Endothelial cell of umbilical vein (primary cell): ENCODE measurements at regions not wholly inside any gene's neighbourhood (a gene's known extent, or its start where the extent isn't known, plus 50 kb on each side); places are given as distances from the start of the nearest gene placed in this dataset.
A peak's percentile ranks its signal among the peaks of the same experiment; 100 is the strongest.

Source experiments
- BruUV-seq: library from RNA; stranded (reverse); fragments of 400-500 nt; replicated peaks from 2 replicates; lab custom pipeline; 2021; lab: Mats Ljungman, UMichigan
- CTCF ChIA-PET: fragments of 300-600, 350-600 bp; sonication (Branson Sonifier 250); formaldehyde crosslinking; loops from one replicate; lab custom pipeline; 2021; ENCODE audit warnings: antibody characterized with exemption, inconsistent platforms; lab: Charles Lee
- POLR2A ChIA-PET: fragments of 300-600, 350-600 bp; sonication (Branson Sonifier 250); formaldehyde crosslinking; loops from one replicate; lab custom pipeline; 2021; ENCODE audit warnings: antibody characterized with exemption, inconsistent platforms; lab: Charles Lee
- DNase-seq: peaks from one replicate; pipeline ENCODE4 v3.0.0-alpha.2; 2011; ENCODE audit warnings: low read depth, low spot score
- FAIRE-seq: peaks from 2 replicates; lab custom pipeline; 2011; peaks lifted over from hg19 to GRCh38; lab: Jason Lieb, UNC
- H2AFZ ChIP-seq: 2 replicates; pipeline ENCODE4 v1.6.0; 2012; ENCODE audit warnings: low read depth, low read length, control low read depth, inconsistent platforms
- H3K27ac ChIP-seq: 2 replicates; pipeline ENCODE4 v1.5.1; 2011; ENCODE audit warnings: low read depth, mild to moderate bottlenecking, control low read depth, low read length, moderate library complexity; ENCODE audit not compliant: insufficient read depth
- H3K27me3 ChIP-seq, 2 experiments: 2 replicates each; pipeline versions ENCODE4 v1.6.0 to v1.6.1; 2011; ENCODE audit warnings: low read length in 2 of 2, mixed read lengths in 1 of 2; ENCODE audit not compliant: control insufficient read depth in 2 of 2, insufficient read depth in 2 of 2
- H3K36me3 ChIP-seq, 2 experiments: 2 replicates in 1 of 2; 3 replicates in 1 of 2; pipeline ENCODE4 v1.5.1; 2011; ENCODE audit warnings: low read length in 2 of 2, mild to moderate bottlenecking in 1 of 2, moderate library complexity in 1 of 2; ENCODE audit not compliant: control insufficient read depth in 2 of 2, insufficient read depth in 2 of 2; ENCODE audit errors: extremely low read depth in 1 of 2
- H3K4me1 ChIP-seq: 3 replicates; pipeline ENCODE4 v1.5.1; 2011; ENCODE audit warnings: mild to moderate bottlenecking, low read length; ENCODE audit not compliant: control insufficient read depth, insufficient read depth; ENCODE audit errors: extremely low read depth
- H3K4me2 ChIP-seq: 2 replicates; pipeline ENCODE4 v1.6.1; 2011; ENCODE audit warnings: low read length, control low read depth, mixed read lengths; ENCODE audit not compliant: insufficient read depth
- H3K4me3 ChIP-seq, 3 experiments: fragments of 200-600 bp in 1 of 3; sonication (generic), shearing (Covaris generic) in 1 of 3; replicated peaks in 1 of 3; 2 replicates each; pipeline ENCODE4 v1.5.1; 2011 to 2016; ENCODE audit warnings: control low read depth in 3 of 3, low read length in 3 of 3, mild to moderate bottlenecking in 2 of 3, inconsistent platforms in 1 of 3, low read depth in 1 of 3, moderate library complexity in 1 of 3; ENCODE audit not compliant: insufficient read depth in 1 of 3
- H3K79me2 ChIP-seq: 2 replicates; pipeline ENCODE4 v1.6.0; 2012; ENCODE audit warnings: low read length, inconsistent platforms; ENCODE audit not compliant: control insufficient read depth, insufficient read depth
- H3K9ac ChIP-seq: replicated peaks from 2 replicates; pipeline ENCODE3; 2011; ENCODE audit warnings: low read length, control low read depth; ENCODE audit not compliant: insufficient read depth; ENCODE audit errors: extremely low read depth
- H3K9me1 ChIP-seq: replicated peaks from 3 replicates; pipeline ENCODE4 v1.6.0; 2011; ENCODE audit warnings: mild to moderate bottlenecking, low read length; ENCODE audit not compliant: control insufficient read depth, insufficient read depth; ENCODE audit errors: extremely low read depth
- H3K9me3 ChIP-seq: replicated peaks from 2 replicates; pipeline ENCODE4 v1.5.1; 2012; ENCODE audit warnings: low read length, inconsistent platforms; ENCODE audit not compliant: control insufficient read depth, insufficient read depth
- H4K20me1 ChIP-seq: replicated peaks from 2 replicates; pipeline ENCODE3; 2011; ENCODE audit warnings: mild to moderate bottlenecking, low read length; ENCODE audit not compliant: control insufficient read depth, insufficient read depth; ENCODE audit errors: extremely low read depth
- CTCF ChIP-seq, 2 donors: IDR thresholded peaks; 1 replicate in 1 of 2; 2 replicates in 1 of 2; pipeline ENCODE4 v1.5.1; 2011; ENCODE audit warnings: low read length in 2 of 2, mild to moderate bottlenecking in 2 of 2, moderate library complexity in 2 of 2, control low read depth in 1 of 2, inconsistent platforms in 1 of 2, low read depth in 1 of 2; ENCODE audit not compliant: insufficient read depth in 1 of 2; ENCODE audit errors: extremely low read depth in 1 of 2
- EZH2 ChIP-seq: IDR thresholded peaks from 2 replicates; pipeline ENCODE4 v1.6.1; 2012; ENCODE audit warnings: borderline replicate concordance, low read depth, mild to moderate bottlenecking, moderate library complexity, low read length, inconsistent platforms; ENCODE audit not compliant: severe bottlenecking
- FOS ChIP-seq: IDR thresholded peaks from 2 replicates; pipeline ENCODE4 v1.6.1; 2011; ENCODE audit warnings: mild to moderate bottlenecking, low read length, moderate library complexity, borderline replicate concordance; ENCODE audit not compliant: insufficient read depth
- GATA2 ChIP-seq: IDR thresholded peaks from 2 replicates; pipeline ENCODE4 v1.7.0; 2011; ENCODE audit warnings: low read depth, mild to moderate bottlenecking, moderate library complexity, mixed read lengths, low read length; ENCODE audit not compliant: insufficient read length, insufficient read depth
- JUN ChIP-seq: IDR thresholded peaks from 2 replicates; pipeline ENCODE4 v1.6.1; 2011; ENCODE audit warnings: borderline replicate concordance, low read depth; ENCODE audit not compliant: insufficient read length, insufficient read depth
- MYC ChIP-seq: IDR thresholded peaks from one replicate; pipeline ENCODE4 v1.6.1; 2011; ENCODE audit warnings: mild to moderate bottlenecking, low read depth, low read length
- POLR2A ChIP-seq: IDR thresholded peaks from 2 replicates; pipeline ENCODE4 v1.6.1; 2012; ENCODE audit warnings: low read depth, mild to moderate bottlenecking, control low read depth, low read length
- POLR2AphosphoS5 ChIP-seq: IDR thresholded peaks from 2 replicates; pipeline ENCODE4 v1.6.1; 2012; ENCODE audit warnings: low read depth, mild to moderate bottlenecking, control low read depth, low read length, moderate library complexity; ENCODE audit not compliant: insufficient read depth
- dilution Hi-C: fragments of 300-500 bp; cut with MboI; formaldehyde crosslinking; loops from one replicate; pipeline ENCODE4 v1.15.0; 2019; ENCODE audit warnings: low sequenced_read_pairs; ENCODE audit not compliant: extremely low pct_ligation_motif_present
- intact Hi-C: fragments of 100-400 bp; cut with micrococcal nuclease; formaldehyde crosslinking; loops from one replicate; pipeline ENCODE4 v1.10.0; 2022

DNA sequence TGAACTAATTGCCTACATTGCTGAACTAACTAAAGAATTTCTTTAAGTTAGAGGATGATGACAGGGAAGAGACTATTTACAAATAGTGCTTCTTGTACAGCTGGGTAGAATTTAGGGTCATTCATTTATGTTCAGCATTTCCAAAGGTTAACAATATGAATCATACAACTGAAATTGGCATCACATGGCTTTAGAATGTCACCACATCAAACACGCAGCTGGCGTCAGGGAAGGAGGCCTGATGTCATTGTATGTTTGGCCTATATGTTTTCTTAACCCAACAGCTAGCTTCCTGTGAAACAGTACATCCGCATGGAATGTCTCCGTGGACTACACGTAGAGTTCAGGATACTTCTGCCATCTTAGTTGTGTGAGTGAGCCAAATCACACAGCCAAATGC, 99.0 kb upstream of the TNFSF11 start:
- Histone ChIP-seq H3K79me2 (no peaks in the 10 kb centered on the region), H4K20me1 (no peaks in the 10 kb centered on the region), H3K27me3 (peaks cover 2 to 4% of the 10 kb centered on the region in 2 experiments), H2AFZ (no peak overlapping the region), H3K27ac (peak overlapping the region; percentile 11), H3K4me3 (no peak overlapping the region), H3K9me1 (no peaks in the 10 kb centered on the region), H3K4me2 (no peak overlapping the region), H3K9me3 (no peaks in the 10 kb centered on the region), H3K4me1 (peaks cover 4% of the 10 kb centered on the region), H3K9ac (no peak overlapping the region), H3K36me3 (no peaks in the 10 kb centered on the region)
- POLR2A ChIA-PET = no interaction called here
- no peak for TF ChIP-seq FOS
- no peak for TF ChIP-seq GATA2
- no peak for TF ChIP-seq POLR2A
- TF ChIP-seq JUN = no peak
- intact Hi-C loops = no loop called here
- dilution Hi-C loops = no loop called here
- BruUV-seq = no TSS peak
- CTCF ChIA-PET = interaction anchor here (1.3 kb wide), 1 partner anchor 12 kb away, joined by 6 read pairs; no protein-coding TSS in a partner anchor
- peak; percentile 26 for DNase-seq
- FAIRE-seq = no peak

DNA sequence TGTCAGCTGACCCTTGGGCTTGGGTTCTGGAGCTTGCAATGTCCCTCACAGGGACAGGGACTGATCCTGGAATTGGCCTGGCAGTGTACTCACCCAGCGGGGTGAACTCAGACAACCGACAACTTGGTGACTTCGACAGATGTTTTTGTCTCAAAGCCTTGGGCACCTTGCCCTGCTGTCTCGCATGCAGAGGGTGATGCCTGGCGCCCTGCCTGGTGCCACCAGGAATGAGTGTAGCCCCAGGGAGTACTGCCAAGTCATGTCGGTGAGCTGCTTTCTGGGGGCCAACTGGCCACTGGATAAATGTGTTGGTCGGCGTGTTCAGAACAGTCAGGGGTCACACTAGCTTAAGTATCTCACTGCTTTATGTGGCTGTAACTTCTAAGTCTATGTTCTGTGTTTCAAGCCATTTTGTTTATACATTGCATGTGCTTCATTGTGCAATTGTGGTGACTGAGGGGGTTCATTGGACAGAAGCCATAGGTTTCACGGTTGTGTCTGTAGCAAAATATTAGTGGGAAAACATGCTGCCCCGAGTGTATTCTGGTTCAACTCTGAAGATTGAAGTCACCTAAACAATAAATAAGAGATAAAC, 96.3 kb upstream of the TNFSF11 start:
- dilution Hi-C loops (no loop called here), intact Hi-C loops (no loop called here)
- Histone ChIP-seq H3K4me2 (no peak overlapping the region), H3K9ac (no peak overlapping the region), H2AFZ (no peak overlapping the region), H3K9me3 (no peaks in the 10 kb centered on the region), H3K36me3 (no peaks in the 10 kb centered on the region), H3K27ac (no peak overlapping the region), H3K4me3 (no peak overlapping the region), H3K9me1 (no peaks in the 10 kb centered on the region), H3K79me2 (no peaks in the 10 kb centered on the region), H3K4me1 (peaks cover 4% of the 10 kb centered on the region), H3K27me3 (no peaks in the 10 kb centered on the region), H4K20me1 (no peaks in the 10 kb centered on the region)
- POLR2A ChIA-PET = interaction anchor here (0.6 kb wide), 1 partner anchor 47 kb away, joined by 8 read pairs; no protein-coding TSS in a partner anchor
- CTCF ChIA-PET = interaction anchor here (1.0 to 2.4 kb wide), 3 partner anchors 9 to 144 kb away, joined by 3 to 15 read pairs (median 4); no protein-coding TSS in a partner anchor
- TF ChIP-seq POLR2A (no peak), POLR2AphosphoS5 (no peak), CTCF (IDR thresholded peaks at IDR 0.05; ENCODE audit: extremely low read depth in 1 of 2, insufficient read depth in 1 of 2, low read depth in 1 of 2, low read length in 2 of 2) (no peak), GATA2 (no peak), FOS (no peak), EZH2 (no peak), MYC (no peak)
- no TSS peak for BruUV-seq
- FAIRE-seq = no peak
- no peak for DNase-seq
